HepG2 (cell line): ENCODE measurements at regions not wholly inside any gene's neighbourhood (a gene's known extent, or its start where the extent isn't known, plus 50 kb on each side); places are given as distances from the start of the nearest gene placed in this dataset.

ENCODE experiments used
- ATAC-seq: fragments of 200-7000 bp; cut with Tn5 transposase; 3 replicates; pipeline ENCODE4 v1.9.1; 2020; ENCODE audit warnings: mild to moderate bottlenecking, moderate library complexity
- BruUV-seq: library from RNA; stranded (reverse); fragments of 400-500 nt; replicated peaks from 2 replicates; lab custom pipeline; 2021; lab: Mats Ljungman, UMichigan
- CTCF ChIA-PET: fragments of 300-600 bp; formaldehyde crosslinking; extraction: SDS; loops from one replicate; lab custom pipeline; 2021; ENCODE audit warnings: low total read pairs, inconsistent platforms, low intra/inter-chr PET ratio; lab: Yijun Ruan, JAX
- POLR2A ChIA-PET: fragments of 350-600 bp; sonication (Branson Sonifier 250); formaldehyde crosslinking; loops from one replicate; lab custom pipeline; 2020; ENCODE audit warnings: antibody characterized with exemption, inconsistent platforms; lab: Yijun Ruan, JAX
- DNase-seq: peaks from one replicate; pipeline ENCODE4 v3.0.0-alpha.2; 2015; ENCODE audit warnings: low spot score
- FAIRE-seq: peaks from 3 replicates; lab custom pipeline; 2011; peaks lifted over from hg19 to GRCh38; lab: Jason Lieb, UNC
- H2AFZ ChIP-seq: one replicate; pipeline ENCODE4 v1.6.1; 2011; ENCODE audit warnings: low read length, inconsistent platforms
- H3K27ac ChIP-seq: fragments of 300-600 bp; 3 replicates; pipeline ENCODE4 v1.8.0; 2011; ENCODE audit warnings: mixed run types, mild to moderate bottlenecking, mixed read lengths, low read length, inconsistent platforms; ENCODE audit not compliant: insufficient read depth; ENCODE audit errors: extremely low read length
- H3K27me3 ChIP-seq, 2 experiments: fragments of 200-600 bp in 1 of 2; 2 replicates in 1 of 2; 3 replicates in 1 of 2; pipeline versions ENCODE4 v1.6.0 to v1.8.0; 2011; ENCODE audit warnings: low read length in 2 of 2, mild to moderate bottlenecking in 2 of 2, moderate library complexity in 2 of 2, inconsistent platforms in 1 of 2; ENCODE audit not compliant: insufficient read depth in 2 of 2, control insufficient read depth in 1 of 2
- H3K36me3 ChIP-seq, 2 experiments: fragments of 200-600 bp in 1 of 2; replicated peaks in 1 of 2; 2 replicates in 1 of 2; 3 replicates in 1 of 2; pipeline versions ENCODE4 v1.5.1 to v1.8.0; 2011; ENCODE audit warnings: low read length in 2 of 2, inconsistent platforms in 1 of 2; ENCODE audit not compliant: insufficient read depth in 2 of 2, control insufficient read depth in 1 of 2
- H3K4me1 ChIP-seq: 2 replicates; pipeline ENCODE4 v1.5.1; 2012; ENCODE audit warnings: low read length, inconsistent platforms; ENCODE audit not compliant: insufficient read depth
- H3K4me2 ChIP-seq: 2 replicates; pipeline ENCODE4 v1.6.0; 2011; ENCODE audit warnings: low read depth, low read length, inconsistent platforms
- H3K4me3 ChIP-seq, 3 experiments: fragments of 200-600 bp in 1 of 3; sonication (generic), shearing (Covaris generic) in 1 of 3; replicated peaks in 1 of 3; 2 replicates each; pipeline ENCODE4 v1.5.1; 2011 to 2016; ENCODE audit warnings: low read length in 3 of 3, inconsistent platforms in 2 of 3, low read depth in 2 of 3, mild to moderate bottlenecking in 2 of 3, control low read depth in 1 of 3, mixed read lengths in 1 of 3; ENCODE audit not compliant: insufficient read depth in 1 of 3
- H3K79me2 ChIP-seq: one replicate; pipeline ENCODE4 v1.6.1; 2011; ENCODE audit warnings: low read length, inconsistent platforms; ENCODE audit not compliant: insufficient read depth
- H3K9ac ChIP-seq: 2 replicates; pipeline ENCODE4 v1.6.0; 2011; ENCODE audit warnings: mild to moderate bottlenecking, low read depth, low read length, inconsistent platforms; ENCODE audit not compliant: insufficient read depth
- H3K9me3 ChIP-seq: 2 replicates; pipeline ENCODE4 v1.5.1; 2012; ENCODE audit warnings: mild to moderate bottlenecking, low read length
- H4K20me1 ChIP-seq: 2 replicates; pipeline ENCODE4 v1.6.0; 2011; ENCODE audit warnings: inconsistent platforms, mild to moderate bottlenecking, low read length, moderate library complexity; ENCODE audit not compliant: insufficient read depth
- BRCA1 ChIP-seq: sonication (generic); formaldehyde crosslinking; IDR thresholded peaks from 2 replicates; pipeline ENCODE4 v1.4.0; 2020; ENCODE audit warnings: missing genetic modification reagents
- MAFF ChIP-seq: IDR thresholded peaks from 2 replicates; pipeline ENCODE4 v1.6.1; 2011; ENCODE audit warnings: low read depth, low read length, improper control_type of control experiment
- MED8 ChIP-seq: sonication (generic); formaldehyde crosslinking; IDR thresholded peaks from 2 replicates; pipeline ENCODE4 v1.8.1; 2023; ENCODE audit warnings: mild to moderate bottlenecking, missing genetic modification reagents; ENCODE audit not compliant: insufficient replicate concordance
- NFE2 ChIP-seq: sonication (generic); formaldehyde crosslinking; IDR thresholded peaks from 2 replicates; pipeline ENCODE4 v1.4.0; 2020; ENCODE audit warnings: missing genetic modification reagents
- PHF20 ChIP-seq: sonication (generic); formaldehyde crosslinking; IDR thresholded peaks from 2 replicates; pipeline ENCODE4 v1.5.0; 2020; ENCODE audit warnings: mild to moderate bottlenecking, missing genetic modification reagents
- ZNF883 ChIP-seq: sonication (generic); formaldehyde crosslinking; IDR thresholded peaks from 2 replicates; pipeline ENCODE4 v1.5.1; 2020; ENCODE audit warnings: mild to moderate bottlenecking, missing genetic modification reagents; ENCODE audit errors: not compliant biosample characterization
- WGBS: methylation state at CpG from one replicate; pipeline ENCODE4 v1.1.6; 2017; ENCODE audit warnings: low lambda C conversion rate; 5-methylcytosine and 5-hydroxymethylcytosine counted together
- in situ Hi-C: cut with HindIII; loops from 2 replicates; pipeline ENCODE4 v1.10.0; 2017; ENCODE audit warnings: low pct_unique_long_range_greater_than_20kb; ENCODE audit not compliant: extremely low pct_ligation_motif_present
- intact Hi-C: fragments of 100-400 bp; cut with micrococcal nuclease; formaldehyde crosslinking; loops from one replicate; pipeline ENCODE4 v1.10.0; 2022; ENCODE audit not compliant: unreplicated experiment
- TF ChIP-seq, protein P1 (sequence below), 2 experiments: sonication (generic) in 1 of 2; formaldehyde crosslinking in 1 of 2; IDR thresholded peaks; 2 replicates each; pipeline versions ENCODE4 v1.4.0 to v1.6.1; 2018 to 2020; ENCODE audit warnings: missing genetic modification reagents in 2 of 2, borderline replicate concordance in 1 of 2, low read depth in 1 of 2, mild to moderate bottlenecking in 1 of 2, missing biosample characterization in 1 of 2

DNA sequence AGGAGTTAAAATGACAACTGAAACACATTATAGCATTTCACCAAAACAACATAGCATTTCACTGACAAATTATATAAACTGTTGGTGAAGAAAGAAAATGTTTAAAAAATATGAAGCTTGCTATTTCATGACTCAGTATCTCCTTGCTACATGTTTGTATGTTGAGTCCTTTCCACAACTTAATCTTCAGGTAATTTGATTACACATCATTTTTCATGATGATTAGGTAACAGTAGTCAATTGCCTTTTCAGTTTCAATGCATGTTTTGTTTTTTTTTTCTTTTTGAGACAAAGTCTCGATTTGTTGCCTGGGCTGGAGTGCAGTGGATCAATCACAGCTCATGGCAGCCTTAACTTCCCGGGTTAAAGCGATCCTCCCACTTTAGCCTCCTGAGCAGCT is 177.8 kb upstream of the PMFBP1 start (continued):
- TF ChIP-seq, protein P1, sequence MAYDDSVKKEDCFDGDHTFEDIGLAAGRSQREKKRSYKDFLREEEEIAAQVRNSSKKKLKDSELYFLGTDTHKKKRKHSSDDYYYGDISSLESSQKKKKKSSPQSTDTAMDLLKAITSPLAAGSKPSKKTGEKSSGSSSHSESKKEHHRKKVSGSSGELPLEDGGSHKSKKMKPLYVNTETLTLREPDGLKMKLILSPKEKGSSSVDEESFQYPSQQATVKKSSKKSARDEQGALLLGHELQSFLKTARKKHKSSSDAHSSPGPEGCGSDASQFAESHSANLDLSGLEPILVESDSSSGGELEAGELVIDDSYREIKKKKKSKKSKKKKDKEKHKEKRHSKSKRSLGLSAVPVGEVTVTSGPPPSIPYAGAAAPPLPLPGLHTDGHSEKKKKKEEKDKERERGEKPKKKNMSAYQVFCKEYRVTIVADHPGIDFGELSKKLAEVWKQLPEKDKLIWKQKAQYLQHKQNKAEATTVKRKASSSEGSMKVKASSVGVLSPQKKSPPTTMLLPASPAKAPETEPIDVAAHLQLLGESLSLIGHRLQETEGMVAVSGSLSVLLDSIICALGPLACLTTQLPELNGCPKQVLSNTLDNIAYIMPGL (CRISPR knock-in tag; IDR thresholded peaks at IDR 0.05; ENCODE audit: borderline replicate concordance in 1 of 2, low read depth in 1 of 2) = no peak
- TF ChIP-seq MED8 = no peak
- no peak for TF ChIP-seq PHF20 (CRISPR knock-in tag)
- TF ChIP-seq MAFF = peak; percentile 76
- TF ChIP-seq, all 625 proteins: peak for 2

- no peaks in the 10 kb centered on the region for H3K36me3 ChIP-seq
- DNase-seq (no peak), ATAC-seq (no peak), FAIRE-seq (no peak)
- no peaks in the 10 kb centered on the region for H3K27me3 ChIP-seq
- in situ Hi-C loops (no loop called here), intact Hi-C loops (no loop called here)
- ChIA-PET POLR2A (no interaction called here), CTCF (no interaction called here)
- no peak overlapping the region for H3K4me3 ChIP-seq
- H3K4me1 ChIP-seq = no peaks in the 10 kb centered on the region
- no peak overlapping the region for H3K27ac ChIP-seq
- no peak overlapping the region for H3K4me2 ChIP-seq
- no peak overlapping the region for H3K9ac ChIP-seq
- H2AFZ ChIP-seq = no peak overlapping the region
- H3K9me3 ChIP-seq = no peaks in the 10 kb centered on the region; the same call in 1 of the 2 replicates
- TF ChIP-seq ZNF883 (CRISPR knock-in tag) = peak; percentile 36
- TF ChIP-seq NFE2 = no peak
- no peak for TF ChIP-seq BRCA1
- no TSS peak for BruUV-seq
- no peaks in the 10 kb centered on the region for H3K79me2 ChIP-seq
- WGBS = 94% methylated on average over 2 of the region's 2 CpGs
- no peaks in the 10 kb centered on the region for H4K20me1 ChIP-seq
Observed at GRCh38 chr16:72332926-72333325, 161.0 kb upstream of the PMFBP1 start.
